ENCODE measurements at regions not wholly inside any gene's neighbourhood (a gene's known extent, or its start where the extent isn't known, plus 50 kb on each side); places are given as distances from the start of the nearest gene placed in this dataset.

DNA sequence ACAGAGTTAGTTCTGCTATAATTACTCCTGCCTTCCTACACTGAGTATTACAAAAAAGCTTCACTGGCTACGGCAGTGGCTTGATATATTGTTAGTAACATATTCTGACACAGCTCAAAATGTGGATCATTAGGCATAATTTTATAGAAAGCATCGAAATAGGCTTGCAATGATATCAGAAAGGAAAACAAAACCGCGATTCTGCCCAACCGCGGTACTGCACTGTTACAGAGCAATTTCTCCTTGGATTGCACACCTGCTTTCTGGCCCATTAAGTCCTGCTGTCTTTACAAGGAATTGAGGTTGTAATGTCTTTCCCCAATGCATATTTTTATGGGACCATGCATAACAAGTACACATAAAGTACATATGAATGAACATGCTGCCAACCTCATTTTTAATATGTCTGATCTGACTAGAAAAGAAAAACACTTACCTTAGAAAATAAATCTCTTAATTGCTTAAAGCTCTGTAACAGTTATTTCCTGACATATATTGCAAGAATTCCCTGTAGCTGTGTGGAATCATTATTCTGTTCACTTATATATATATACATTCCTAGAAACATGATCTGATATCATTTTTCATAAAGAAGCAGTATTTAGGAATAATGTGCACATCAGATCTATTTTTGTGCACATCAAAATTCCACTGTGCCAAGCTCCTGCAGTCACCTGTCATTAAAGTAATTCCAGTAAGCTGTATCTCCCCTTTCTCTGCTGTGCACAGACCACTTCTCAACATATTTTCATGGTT, 763.9 kb downstream of the HACE1 start:
- H3K4me2 ChIP-seq: no peak overlapping the region
- H3K27ac ChIP-seq: no peak overlapping the region
- TF ChIP-seq Cebpa-rat (IDR thresholded peaks at IDR 0.05): no peak
- no peak overlapping the region for H3K9ac ChIP-seq
- H3K36me3 ChIP-seq: no peaks in the 10 kb centered on the region
- no peaks in the 10 kb centered on the region for H3K4me1 ChIP-seq
- H4K20me1 ChIP-seq: no peaks in the 10 kb centered on the region
- no peaks in the 10 kb centered on the region for H3K9me3 ChIP-seq (replicated peaks in 1 of 11)
- no peak overlapping the region for H3K4me3 ChIP-seq
- no peaks in the 10 kb centered on the region for H3K27me3 ChIP-seq

DNA sequence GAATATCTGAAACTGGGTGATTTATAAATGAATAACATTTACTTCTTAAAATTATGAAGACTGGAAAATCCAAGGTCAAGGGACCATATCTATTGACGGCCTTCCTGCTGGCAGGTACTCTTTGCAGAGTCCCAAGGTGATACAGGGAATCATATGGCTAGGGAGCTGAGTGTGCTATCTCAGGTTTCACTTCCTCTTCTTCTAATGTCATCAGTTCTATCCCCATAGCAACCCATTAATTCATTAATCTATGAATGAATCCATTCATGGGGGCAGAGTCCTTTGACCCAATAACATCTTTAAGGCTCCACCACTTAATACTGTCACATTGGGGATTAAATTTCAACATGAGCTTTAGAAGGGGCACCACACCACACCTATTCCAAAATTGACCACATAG, 772.0 kb downstream of the HACE1 start:
- Histone ChIP-seq H4K20me1 (no peaks in the 10 kb centered on the region), H3K36me3 (no peaks in the 10 kb centered on the region), H3K9me3 (replicated peaks in 1 of 11) (0 out of 22 replicates have a peak, but pooled peaks cover 0 to 6% (median 0%) of the 10 kb centered on the region in 11 experiments), H3K27ac (no peak overlapping the region), H3K9ac (no peak overlapping the region), H3K4me1 (no peaks in the 10 kb centered on the region), H3K4me3 (no peak overlapping the region), H3K4me2 (no peak overlapping the region), H3K27me3 (no peaks in the 10 kb centered on the region)
- no peak for TF ChIP-seq Cebpa-rat (IDR thresholded peaks at IDR 0.05)

- H3K4me3 ChIP-seq: no peak overlapping the region
- no peaks in the 10 kb centered on the region for H3K4me1 ChIP-seq
- no peak overlapping the region for H3K9ac ChIP-seq
Observed at GRCh38 chr6:104068281-104068680, 791.4 kb downstream of the HACE1 start.

DNA sequence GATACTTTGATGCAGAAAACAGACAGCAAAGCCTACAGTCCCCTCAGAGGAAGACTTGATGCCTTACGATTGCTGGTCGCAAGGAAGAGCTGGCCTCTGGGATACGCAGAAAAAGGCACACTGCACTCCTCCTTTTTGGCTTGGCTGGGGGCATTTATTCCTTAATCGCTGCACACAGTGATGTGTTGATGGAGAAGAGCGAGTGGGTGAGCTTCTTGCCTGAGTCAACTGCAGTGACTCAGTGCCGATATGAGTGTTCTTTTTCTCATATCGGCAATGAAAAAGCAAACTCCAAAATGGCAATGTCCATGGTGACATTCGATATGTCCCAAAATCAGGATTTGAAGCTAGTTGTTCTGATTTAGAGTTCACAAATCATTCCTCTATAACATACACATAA, 794.8 kb downstream of the HACE1 start:
- H3K27me3 ChIP-seq: no peaks in the 10 kb centered on the region
- H3K4me2 ChIP-seq: no peak overlapping the region
- H3K4me1 ChIP-seq: no peaks in the 10 kb centered on the region
- no peaks in the 10 kb centered on the region for H4K20me1 ChIP-seq
- no peaks in the 10 kb centered on the region for H3K36me3 ChIP-seq
- TF ChIP-seq Cebpa-rat (IDR thresholded peaks at IDR 0.05): no peak
- no peak overlapping the region for H3K27ac ChIP-seq
- H3K9me3 ChIP-seq (replicated peaks in 1 of 11): no peaks in the 10 kb centered on the region
- no peak overlapping the region for H3K4me3 ChIP-seq
- H3K9ac ChIP-seq: no peak overlapping the region

More at GRCh38 chr6:104068281-104068680, 791.4 kb downstream of the HACE1 start:
- Histone ChIP-seq H3K9me3 (replicated peaks in 1 of 11) (no peaks in the 10 kb centered on the region), H3K4me2 (no peak overlapping the region), H3K27ac (no peak overlapping the region), H3K27me3 (no peaks in the 10 kb centered on the region), H4K20me1 (no peaks in the 10 kb centered on the region), H3K36me3 (no peaks in the 10 kb centered on the region)
- TF ChIP-seq Cebpa-rat (IDR thresholded peaks at IDR 0.05): no peak

DNA sequence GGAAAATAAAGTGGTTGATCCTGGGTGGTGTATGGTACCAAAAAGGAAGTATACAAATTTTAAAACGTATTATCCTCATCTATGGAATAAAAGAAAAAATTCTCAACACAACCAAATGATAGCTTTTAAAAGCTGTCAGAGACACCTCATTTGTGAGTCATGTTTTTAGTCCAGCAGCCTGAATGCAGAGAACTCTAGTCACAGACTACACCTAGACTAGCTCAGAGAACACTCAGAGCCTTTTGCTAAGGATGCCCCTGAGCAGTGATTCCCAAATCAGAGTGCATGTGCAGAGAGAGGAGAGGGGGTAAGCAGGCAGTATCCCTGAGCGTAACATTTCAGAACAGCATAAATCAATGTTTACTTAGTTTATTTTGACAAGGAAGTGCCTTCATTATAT, 809.3 kb downstream of the HACE1 start:
- Histone ChIP-seq H3K27me3 (no peaks in the 10 kb centered on the region), H3K4me2 (no peak overlapping the region), H3K27ac (no peak overlapping the region), H3K4me3 (no peak overlapping the region), H3K4me1 (no peaks in the 10 kb centered on the region), H4K20me1 (no peaks in the 10 kb centered on the region), H3K36me3 (no peaks in the 10 kb centered on the region), H3K9ac (no peak overlapping the region), H3K9me3 (replicated peaks in 1 of 11) (no peaks in the 10 kb centered on the region)
- TF ChIP-seq Cebpa-rat (IDR thresholded peaks at IDR 0.05): no peak

GRCh38 chr6:104046426-104046825, 813.3 kb downstream of the HACE1 start:
- TF ChIP-seq Cebpa-rat (IDR thresholded peaks at IDR 0.05): no peak

DNA sequence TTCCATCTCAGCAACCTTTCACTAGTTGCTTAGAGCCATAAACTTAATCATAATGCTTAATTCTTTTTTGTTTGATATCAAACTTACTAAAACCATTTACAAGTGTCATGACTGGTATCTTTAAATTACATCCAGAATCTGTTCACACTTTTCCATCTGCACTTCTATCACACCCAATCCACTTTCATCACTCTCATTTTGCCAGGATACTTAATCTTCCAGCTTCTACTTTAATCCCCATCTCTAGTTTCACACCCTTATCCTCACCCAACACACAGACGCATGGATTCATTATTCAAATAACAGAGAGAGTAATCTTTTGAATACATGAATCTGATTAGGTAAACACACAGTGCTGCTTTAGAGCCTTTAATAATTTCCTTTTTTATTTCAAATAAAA, 828.4 kb downstream of the HACE1 start:
- Histone ChIP-seq H3K36me3 (no peaks in the 10 kb centered on the region), H4K20me1 (no peaks in the 10 kb centered on the region)

More at GRCh38 chr6:104046426-104046825, 813.3 kb downstream of the HACE1 start:
- Histone ChIP-seq H3K27ac (no peak overlapping the region), H3K9me3 (replicated peaks in 1 of 11) (peaks cover 0 to 10% (median 0%) of the 10 kb centered on the region in 11 experiments; a peak in 3 of 22 replicates), H3K36me3 (no peaks in the 10 kb centered on the region), H3K4me3 (no peak overlapping the region), H4K20me1 (no peaks in the 10 kb centered on the region), H3K4me1 (no peaks in the 10 kb centered on the region), H3K27me3 (no peaks in the 10 kb centered on the region), H3K9ac (no peak overlapping the region), H3K4me2 (no peak overlapping the region)

GRCh38 chr6:104022126-104022525, 837.6 kb downstream of the HACE1 start:
- H3K36me3 ChIP-seq: no peaks in the 10 kb centered on the region
- H4K20me1 ChIP-seq: no peaks in the 10 kb centered on the region
- no peaks in the 10 kb centered on the region for H3K9me3 ChIP-seq (replicated peaks in 1 of 11)
- no peak overlapping the region for H3K4me3 ChIP-seq
- H3K27ac ChIP-seq: no peak overlapping the region
- no peak overlapping the region for H3K9ac ChIP-seq
- H3K4me1 ChIP-seq: peaks cover 0 to 29% (median 0%) of the 10 kb centered on the region in 10 experiments; a peak in 6 of 20 replicates
- no peak for TF ChIP-seq Cebpa-rat (IDR thresholded peaks at IDR 0.05)
- H3K4me2 ChIP-seq: no peak overlapping the region
- H3K27me3 ChIP-seq: no peaks in the 10 kb centered on the region

More for the DNA sequence above, 828.4 kb downstream of the HACE1 start:
- Histone ChIP-seq H3K4me1 (no peaks in the 10 kb centered on the region), H3K27me3 (no peaks in the 10 kb centered on the region), H3K9me3 (replicated peaks in 1 of 11) (no peaks in the 10 kb centered on the region), H3K4me2 (no peak overlapping the region), H3K27ac (no peak overlapping the region), H3K9ac (no peak overlapping the region), H3K4me3 (no peak overlapping the region)
- no peak for TF ChIP-seq Cebpa-rat (IDR thresholded peaks at IDR 0.05)

GRCh38 chr6:104019075-104019753, 840.5 kb downstream of the HACE1 start:
- Histone ChIP-seq H3K27me3 (no peaks in the 10 kb centered on the region), H3K4me1 (peaks cover 0 to 58% (median 0%) of the 10 kb centered on the region in 10 experiments; a peak in 7 of 20 replicates), H3K27ac (peak overlapping the region in 2 of 11 experiments; percentile 35 to 45; a peak in 3 of 22 replicates), H4K20me1 (no peaks in the 10 kb centered on the region), H3K9ac (peak overlapping the region in 3 of 11 experiments; percentile 33 to 46 (median 34); a peak in 2 of 22 replicates), H3K4me3 (peak overlapping the region in 2 of 10 experiments; percentile 24 to 32; a peak in 2 of 20 replicates), H3K4me2 (peak overlapping the region in 3 of 11 experiments; percentile 51 to 78 (median 71); a peak in 6 of 22 replicates), H3K9me3 (replicated peaks in 1 of 11) (no peaks in the 10 kb centered on the region), H3K36me3 (no peaks in the 10 kb centered on the region)
- no peak for TF ChIP-seq Cebpa-rat (IDR thresholded peaks at IDR 0.05)

All from BLaER1 treated with 17β-estradiol and CSF1 and Interleukin-3, amounts not matched to agents 10 nM and 100 nM (cell line).